SKM-1 (cell line): ENCODE measurements at regions not wholly inside any gene's neighbourhood (a gene's known extent, or its start where the extent isn't known, plus 50 kb on each side); places are given as distances from the start of the nearest gene placed in this dataset.

Experiments used
- DNase-seq: peaks from one replicate; lab custom pipeline; 2025; ENCODE audit not compliant: unreplicated experiment; lab: John Stamatoyannopoulos, UW

DNA sequence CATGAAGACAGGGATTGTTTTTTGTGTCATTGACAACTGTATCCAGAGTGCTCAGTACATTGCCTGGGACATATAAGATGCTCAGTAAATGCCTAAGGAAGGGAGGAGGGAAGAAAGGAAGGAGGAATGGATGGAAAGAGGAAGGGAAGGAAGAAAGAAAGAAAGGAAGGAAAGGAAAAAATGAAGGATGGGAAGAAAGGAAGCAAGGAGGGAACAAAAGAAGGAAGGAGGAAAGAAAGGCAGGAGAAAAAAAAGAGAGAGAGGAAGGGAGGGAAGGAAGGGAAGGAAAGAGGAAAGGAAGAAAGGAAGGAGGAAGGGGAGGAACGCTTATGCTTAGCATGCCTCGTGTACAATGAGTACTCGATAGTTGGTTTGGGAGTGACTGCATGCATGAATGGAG lies 514.7 kb downstream of the RPS24 start:
- DNase-seq = no peak

DNA sequence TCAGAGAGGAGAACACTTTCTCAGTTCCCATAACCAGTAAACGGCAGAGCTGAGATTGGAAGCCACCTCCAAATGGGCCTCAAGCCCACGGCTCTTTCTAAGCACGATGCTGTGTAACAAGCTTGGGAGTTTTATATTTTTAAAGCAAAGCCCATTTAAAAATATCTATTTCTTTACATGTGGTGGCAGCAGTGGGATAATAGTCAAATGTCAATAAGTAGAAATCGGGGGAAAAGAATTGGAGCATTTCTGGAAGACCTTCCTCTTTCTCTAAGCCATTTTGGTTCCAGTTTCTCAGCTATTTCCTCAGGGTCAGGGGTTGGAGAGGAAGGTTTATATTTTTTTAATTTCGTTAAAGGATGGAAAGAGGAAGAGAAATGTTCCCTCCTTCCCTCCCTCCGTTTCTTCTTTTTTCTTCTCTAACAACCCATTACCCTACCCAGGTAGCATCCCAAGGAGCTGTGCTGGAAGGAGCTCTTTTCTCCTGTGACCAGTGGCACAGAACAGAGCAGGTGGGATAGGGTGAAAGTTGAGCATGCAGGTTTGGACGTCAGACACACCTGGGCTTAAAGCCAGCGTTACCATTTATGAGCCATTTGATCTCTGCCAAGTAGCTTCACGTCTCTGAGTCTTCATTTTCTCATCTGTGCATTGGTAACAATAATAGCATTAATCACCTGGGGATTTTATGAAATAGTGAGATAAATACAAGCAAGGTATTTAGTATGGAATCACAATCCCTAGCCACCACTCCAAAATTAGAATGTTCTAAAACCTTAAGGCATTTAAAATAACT lies 515.7 kb downstream of the RPS24 start:
- DNase-seq = no peak

GRCh38 chr10:78550090-78550489 lies 516.4 kb downstream of the RPS24 start:
- no peak for DNase-seq

GRCh38 chr10:78550716-78551115 lies 517.1 kb downstream of the RPS24 start:
- no peak for DNase-seq

DNA sequence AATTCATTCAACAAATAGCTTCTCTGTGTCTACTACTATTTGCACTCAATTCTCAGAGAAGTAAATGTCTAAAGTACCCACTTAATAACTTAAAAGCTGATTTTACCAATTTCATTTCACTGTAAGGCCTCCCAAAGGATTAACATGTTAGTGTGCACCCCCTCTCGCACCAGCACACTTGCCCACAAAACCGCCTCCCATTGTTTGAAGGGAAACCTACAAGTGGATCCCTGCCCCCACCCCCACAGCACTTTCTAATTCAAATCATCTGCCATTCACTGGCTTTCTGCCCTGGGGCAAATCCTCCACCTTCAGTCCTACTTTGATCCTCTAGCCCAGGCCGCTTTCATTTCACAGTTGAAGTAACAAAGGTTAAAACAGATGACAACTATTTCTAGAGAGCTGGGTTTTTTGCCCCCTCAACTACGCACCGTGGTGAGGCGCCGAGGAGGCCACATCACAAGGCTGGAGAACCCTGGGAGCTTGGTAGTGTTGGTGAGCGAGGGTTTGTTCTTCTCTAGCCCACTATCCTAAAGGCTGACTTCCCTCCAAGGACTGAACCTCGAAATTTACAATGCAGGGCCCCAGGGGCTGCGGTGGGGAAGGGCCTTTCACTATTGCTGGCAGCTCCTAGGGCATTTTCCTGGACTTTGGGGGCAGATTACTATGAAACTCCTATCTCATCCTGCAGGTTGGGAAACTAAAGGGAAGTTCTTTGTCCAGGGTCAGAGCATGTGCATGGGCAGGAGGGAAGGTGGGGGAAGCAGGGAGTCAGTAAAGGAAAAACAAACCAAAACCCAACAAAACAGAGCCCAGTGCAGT lies 517.4 kb upstream of the ZMIZ1 start:
- DNase-seq = no peak

- DNase-seq = no peak
Observed at GRCh38 chr10:78552261-78552811, 516.4 kb upstream of the ZMIZ1 start.

DNA sequence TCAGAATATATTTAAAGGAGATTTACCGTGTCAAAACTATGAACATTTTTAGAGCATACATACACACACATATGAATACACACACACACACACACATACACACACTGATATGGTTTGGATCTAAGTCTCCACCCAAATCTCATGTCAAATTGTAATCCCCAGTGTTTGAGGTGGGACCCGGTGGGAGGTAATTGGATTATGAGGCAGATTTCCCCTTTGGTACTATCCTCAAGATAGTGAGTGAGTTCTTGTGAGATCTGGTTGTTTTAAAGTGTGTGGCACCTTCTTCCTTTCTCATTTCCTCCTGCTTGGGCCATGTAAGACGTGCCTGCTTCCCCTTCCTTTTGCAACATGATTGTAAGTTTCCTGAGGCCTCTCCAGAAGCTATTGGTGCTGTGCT lies 515.0 kb upstream of the ZMIZ1 start:
- DNase-seq = no peak

GRCh38 chr10:78555128-78555527 lies 513.6 kb upstream of the ZMIZ1 start:
- DNase-seq = no peak

DNA sequence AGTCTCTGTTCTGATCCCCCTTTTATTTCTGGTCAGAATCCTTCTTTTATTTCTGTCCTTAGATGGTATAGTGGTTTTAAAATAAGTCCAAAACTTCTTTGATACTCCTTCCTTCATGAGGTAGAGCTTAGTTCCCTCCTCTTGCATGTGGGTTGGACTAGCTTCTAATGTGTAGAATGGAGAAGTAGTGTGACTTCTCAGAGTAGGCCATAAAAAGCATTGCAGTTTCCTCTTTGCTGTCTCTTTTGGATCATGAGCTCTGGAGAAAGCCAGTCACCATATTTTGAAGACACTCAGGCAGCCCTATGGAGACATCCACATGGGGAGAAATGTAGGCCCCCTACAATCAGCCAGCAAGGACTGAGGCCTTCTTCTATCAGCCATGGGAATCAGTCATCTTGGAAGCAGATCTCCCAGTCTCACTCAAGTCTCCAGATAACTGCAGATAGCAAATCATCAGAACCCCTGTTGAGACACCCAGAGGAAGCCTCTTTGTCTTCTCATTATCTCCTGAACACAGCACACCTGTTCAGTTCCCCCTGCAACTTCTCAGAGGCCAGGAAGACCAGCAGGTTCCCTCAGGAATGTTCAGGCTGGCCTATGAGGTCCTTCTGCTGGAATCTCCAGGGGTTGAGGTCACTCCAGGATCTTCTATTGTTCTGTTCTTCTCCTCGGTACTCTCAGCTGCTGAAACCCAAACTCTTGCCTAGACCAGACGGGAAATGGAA lies 511.9 kb upstream of the ZMIZ1 start:
- DNase-seq = peak; percentile 67

- DNase-seq = no peak
Observed at GRCh38 chr10:78557433-78557925, 511.3 kb upstream of the ZMIZ1 start.

GRCh38 chr10:78559661-78560340 lies 509.0 kb upstream of the ZMIZ1 start:
- no peak for DNase-seq

DNA sequence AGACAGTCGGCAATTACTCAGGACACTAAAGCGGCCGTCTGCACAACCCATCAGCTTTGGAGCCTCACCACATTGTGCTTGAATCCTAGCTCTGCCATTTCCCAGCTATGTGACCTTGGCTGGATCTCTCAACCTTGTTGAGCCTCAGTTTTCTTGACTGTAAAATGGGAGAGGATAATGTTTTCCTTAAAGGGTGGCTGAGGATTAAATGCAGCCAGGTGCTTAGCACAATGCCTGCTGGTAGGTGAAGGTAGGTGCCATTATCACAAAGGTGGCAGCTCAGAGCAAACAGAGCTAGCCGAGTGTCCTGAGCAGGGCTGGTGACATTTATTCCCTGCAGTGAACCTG lies 508.5 kb upstream of the ZMIZ1 start:
- no peak for DNase-seq

DNA sequence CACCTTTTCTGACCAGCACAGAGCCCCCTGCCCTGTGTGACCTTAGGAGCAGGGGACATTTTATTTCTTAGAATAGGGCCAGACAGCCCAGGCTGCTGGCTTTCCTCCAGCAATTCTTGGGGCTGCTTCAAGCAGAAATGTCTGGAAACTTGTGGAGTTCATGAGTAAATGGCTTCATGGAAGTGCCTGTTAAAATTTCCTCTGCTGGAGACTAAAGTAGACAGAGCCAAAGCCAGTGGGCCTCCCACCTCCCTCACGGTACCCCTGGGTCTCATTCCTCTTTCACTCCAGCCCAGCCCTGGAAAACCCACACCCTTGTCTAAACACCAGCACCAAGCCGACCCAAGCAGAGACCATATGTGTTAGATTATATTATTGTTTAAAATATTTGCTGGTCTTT lies 505.5 kb upstream of the ZMIZ1 start:
- DNase-seq = no peak

DNA sequence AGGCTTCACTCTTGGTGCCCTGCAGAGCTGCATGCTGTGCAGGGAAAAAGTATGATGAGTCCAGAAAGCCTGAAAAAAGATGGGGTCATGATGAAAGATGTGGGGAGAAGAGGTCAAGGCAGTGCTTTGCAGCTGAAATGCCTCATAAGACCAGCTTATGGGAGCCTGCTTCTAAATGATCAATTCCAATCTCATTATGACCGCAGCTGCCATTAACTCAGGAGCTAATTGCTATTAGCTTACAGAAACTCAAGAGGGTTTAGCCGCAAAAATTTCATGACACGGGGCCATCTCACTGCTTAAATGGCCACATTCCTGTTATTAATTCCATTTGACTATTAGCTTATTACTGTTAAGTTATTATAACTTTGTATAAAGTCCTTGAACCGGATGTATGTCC lies 502.9 kb upstream of the ZMIZ1 start:
- DNase-seq = no peak

GRCh38 chr10:78566284-78567111 lies 502.3 kb upstream of the ZMIZ1 start:
- no peak for DNase-seq

- DNase-seq = peak; percentile 65
Observed at GRCh38 chr10:78567680-78568455, 500.9 kb upstream of the ZMIZ1 start.

GRCh38 chr10:78568620-78569019 lies 500.1 kb upstream of the ZMIZ1 start:
- no peak for DNase-seq

- no peak for DNase-seq
Observed at GRCh38 chr10:78570633-78571235, 498.0 kb upstream of the ZMIZ1 start.

- no peak for DNase-seq
Observed at GRCh38 chr10:78571286-78571685, 497.5 kb upstream of the ZMIZ1 start.
